OCI-LY1 (cell line): ENCODE measurements at regions not wholly inside any gene's neighbourhood (a gene's known extent, or its start where the extent isn't known, plus 50 kb on each side); places are given as distances from the start of the nearest gene placed in this dataset.

Experiments used
- CTCF ChIP-seq: fragments of 200-600 bp; sonication (generic), shearing (Covaris generic); IDR thresholded peaks from 2 replicates; pipeline ENCODE4 v1.5.1; 2017; ENCODE audit warnings: mild to moderate bottlenecking, antibody characterized with exemption, low read length, moderate library complexity, mixed read lengths
- EZH2 ChIP-seq: fragments of 200-600 bp; sonication (generic), shearing (Covaris generic); IDR thresholded peaks from 2 replicates; pipeline ENCODE4 v1.8.0; 2017; ENCODE audit warnings: borderline replicate concordance, mixed run types, mild to moderate bottlenecking, antibody characterized with exemption, low read length, moderate library complexity, mixed read lengths

- TF ChIP-seq CTCF = no peak
- no peak for TF ChIP-seq EZH2
Measured at GRCh38 chr1:5238351-5239130, 584.1 kb downstream of the AJAP1 start.
